ENCODE measurements at regions not wholly inside any gene's neighbourhood (a gene's known extent, or its start where the extent isn't known, plus 50 kb on each side); places are given as distances from the start of the nearest gene placed in this dataset.

GRCh38 chr13:81778350-81778749 is 1437.4 kb upstream of the SPRY2 start:
- no peak for TF ChIP-seq CTCF (conservative IDR thresholded peaks at IDR 0.05; ENCODE audit: low read depth, low read length)
- no peak for TF ChIP-seq MAFK (IDR thresholded peaks at IDR 0.05; ENCODE audit: low read depth, low read length)
- TF ChIP-seq FOS (IDR thresholded peaks at IDR 0.05; ENCODE audit: low read depth, low read length): no peak
- TF ChIP-seq POLR2A (IDR thresholded peaks at IDR 0.05; ENCODE audit: low read depth, low read length): no peak
- TF ChIP-seq USF2 (IDR thresholded peaks at IDR 0.05; ENCODE audit: low read depth, low read length): no peak
- no peak for TF ChIP-seq RCOR1 (IDR thresholded peaks at IDR 0.05; ENCODE audit: insufficient replicate concordance, low read length)
- TF ChIP-seq BHLHE40 (IDR thresholded peaks at IDR 0.05; ENCODE audit: low read depth, low read length): no peak
- no peak for TF ChIP-seq NFE2L2 (IDR thresholded peaks at IDR 0.05; ENCODE audit: low read depth, low read length)
- TF ChIP-seq CEBPB (IDR thresholded peaks at IDR 0.05; ENCODE audit: low read depth, low read length): no peak
- TF ChIP-seq MXI1 (IDR thresholded peaks at IDR 0.05; ENCODE audit: borderline replicate concordance, low read depth, low read length): no peak
- TF ChIP-seq SMC3 (IDR thresholded peaks at IDR 0.05; ENCODE audit: low read depth, low read length): no peak
- no peak for TF ChIP-seq CHD1 (IDR thresholded peaks at IDR 0.05; ENCODE audit: low read depth, low read length)
- no peak for TF ChIP-seq RAD21 (IDR thresholded peaks at IDR 0.05; ENCODE audit: low read length)
- TF ChIP-seq ELK1 (IDR thresholded peaks at IDR 0.05; ENCODE audit: borderline replicate concordance, low read depth, low read length): no peak

All from IMR-90 (cell line).